VCaP (cell line): ENCODE measurements at regions not wholly inside any gene's neighbourhood (a gene's known extent, or its start where the extent isn't known, plus 50 kb on each side); places are given as distances from the start of the nearest gene placed in this dataset.

Experiments used
- H3K27ac ChIP-seq: fragments of 450-650 bp; 2 replicates; pipeline ENCODE4 v1.5.1; 2017
- TF ChIP-seq, protein P1 (sequence below): fragments of 450-650 bp; conservative IDR thresholded peaks from 2 replicates; pipeline ENCODE4 v1.5.1; 2017; ENCODE audit warnings: mild to moderate bottlenecking, moderate library complexity

DNA sequence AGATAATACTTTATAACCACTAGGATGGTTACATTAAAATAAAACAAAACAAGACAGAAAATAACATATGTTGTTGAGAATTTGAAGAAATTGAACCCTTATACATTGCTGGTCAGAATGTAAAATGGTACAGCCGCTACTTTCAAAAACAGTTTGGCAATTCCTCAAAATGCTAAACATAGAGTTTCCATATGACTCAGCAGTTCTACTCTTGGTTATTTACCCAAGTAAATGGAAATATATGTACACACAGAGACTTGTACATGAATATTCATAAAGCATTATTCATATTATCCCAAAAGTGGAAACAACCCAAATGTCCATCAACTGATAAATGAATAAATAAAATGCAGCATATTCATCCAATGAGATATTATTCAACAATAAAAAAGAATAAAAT is 92.5 kb upstream of the LRATD1 start:
- H3K27ac ChIP-seq: no peak overlapping the region
- TF ChIP-seq, protein P1, sequence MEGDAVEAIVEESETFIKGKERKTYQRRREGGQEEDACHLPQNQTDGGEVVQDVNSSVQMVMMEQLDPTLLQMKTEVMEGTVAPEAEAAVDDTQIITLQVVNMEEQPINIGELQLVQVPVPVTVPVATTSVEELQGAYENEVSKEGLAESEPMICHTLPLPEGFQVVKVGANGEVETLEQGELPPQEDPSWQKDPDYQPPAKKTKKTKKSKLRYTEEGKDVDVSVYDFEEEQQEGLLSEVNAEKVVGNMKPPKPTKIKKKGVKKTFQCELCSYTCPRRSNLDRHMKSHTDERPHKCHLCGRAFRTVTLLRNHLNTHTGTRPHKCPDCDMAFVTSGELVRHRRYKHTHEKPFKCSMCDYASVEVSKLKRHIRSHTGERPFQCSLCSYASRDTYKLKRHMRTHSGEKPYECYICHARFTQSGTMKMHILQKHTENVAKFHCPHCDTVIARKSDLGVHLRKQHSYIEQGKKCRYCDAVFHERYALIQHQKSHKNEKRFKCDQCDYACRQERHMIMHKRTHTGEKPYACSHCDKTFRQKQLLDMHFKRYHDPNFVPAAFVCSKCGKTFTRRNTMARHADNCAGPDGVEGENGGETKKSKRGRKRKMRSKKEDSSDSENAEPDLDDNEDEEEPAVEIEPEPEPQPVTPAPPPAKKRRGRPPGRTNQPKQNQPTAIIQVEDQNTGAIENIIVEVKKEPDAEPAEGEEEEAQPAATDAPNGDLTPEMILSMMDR: no peak

DNA sequence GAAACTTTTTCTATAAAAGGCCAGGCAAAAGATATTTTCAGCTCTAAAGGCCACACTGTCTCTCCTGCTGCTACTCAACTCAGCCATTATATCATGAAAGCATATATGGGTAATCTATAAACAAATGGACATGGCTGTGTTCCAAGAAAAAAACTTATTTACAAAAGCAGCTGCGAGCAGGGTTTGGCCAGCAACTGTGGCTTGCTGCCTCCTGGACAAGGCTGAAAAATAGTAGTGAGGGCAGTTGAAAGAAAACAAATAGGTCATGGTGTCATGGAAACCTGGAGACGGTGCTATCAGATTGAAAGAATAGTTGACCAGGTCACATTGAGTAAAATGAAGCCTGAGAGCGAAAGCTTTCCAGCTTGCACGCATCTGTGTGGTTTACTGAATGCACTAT is 89.2 kb upstream of the LRATD1 start:
- H3K27ac ChIP-seq: peak overlapping the region; percentile 65
- TF ChIP-seq, protein P1: no peak

DNA sequence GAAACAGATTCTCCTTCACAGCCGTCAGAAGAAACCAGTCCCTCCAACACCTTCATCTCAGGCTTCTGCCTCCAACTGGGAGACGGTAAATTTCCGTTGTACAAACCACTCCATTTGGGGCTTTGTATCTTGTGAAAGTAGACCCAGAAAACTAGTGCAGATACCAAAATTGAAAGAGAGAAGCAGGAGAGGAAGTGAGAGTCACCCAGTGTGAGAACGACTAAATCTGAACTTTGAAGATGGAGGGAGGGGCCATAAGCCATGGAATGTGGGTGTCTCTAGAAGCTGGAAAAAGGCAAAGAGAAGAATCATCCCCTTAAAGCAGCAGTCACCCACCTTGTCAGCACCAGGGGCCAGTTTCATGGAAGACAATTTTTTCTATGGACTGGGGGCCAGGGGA is 88.3 kb upstream of the LRATD1 start:
- TF ChIP-seq, protein P1: no peak
- peak overlapping the region; percentile 65; the same call in 1 of the 2 replicates for H3K27ac ChIP-seq

DNA sequence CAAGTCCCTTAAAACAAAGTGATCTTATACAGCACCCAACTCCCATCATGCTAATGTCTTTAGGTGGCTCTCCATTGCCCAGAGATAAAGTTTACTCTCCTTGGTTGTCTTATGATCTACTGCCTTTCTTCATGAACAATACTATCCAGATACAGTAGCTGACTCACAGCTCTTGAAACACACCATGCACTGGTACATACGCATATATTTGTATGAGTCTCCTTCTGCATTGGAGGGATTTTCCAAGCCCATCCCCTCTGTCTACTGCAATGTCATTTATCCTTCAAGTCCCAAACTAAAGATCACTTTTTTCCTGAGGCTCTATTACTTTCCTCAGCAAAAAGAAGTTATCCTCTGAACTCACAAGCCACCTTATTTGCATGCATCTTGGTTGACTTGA is 84.7 kb upstream of the LRATD1 start:
- no peak overlapping the region for H3K27ac ChIP-seq
- TF ChIP-seq, protein P1: no peak

DNA sequence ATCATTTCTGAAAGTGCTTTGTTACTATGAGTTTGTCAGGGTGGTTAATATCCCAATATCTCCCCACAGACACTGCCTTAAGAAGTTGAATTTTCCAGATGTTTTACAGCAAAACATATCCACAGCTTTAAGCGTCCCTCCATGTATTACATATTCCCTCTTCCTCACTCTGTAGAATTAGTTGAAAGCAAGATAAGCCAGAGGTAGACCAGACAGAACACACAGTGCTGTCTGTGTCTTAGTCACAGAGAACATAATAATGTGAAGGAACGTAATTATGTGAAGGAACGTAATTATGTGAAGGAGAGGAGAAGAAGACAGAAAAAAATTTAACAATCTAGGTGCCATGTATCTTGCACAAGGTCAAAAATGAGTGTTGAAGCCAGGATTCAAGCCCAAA is 81.9 kb upstream of the LRATD1 start:
- no peak overlapping the region for H3K27ac ChIP-seq
- TF ChIP-seq, protein P1: no peak

DNA sequence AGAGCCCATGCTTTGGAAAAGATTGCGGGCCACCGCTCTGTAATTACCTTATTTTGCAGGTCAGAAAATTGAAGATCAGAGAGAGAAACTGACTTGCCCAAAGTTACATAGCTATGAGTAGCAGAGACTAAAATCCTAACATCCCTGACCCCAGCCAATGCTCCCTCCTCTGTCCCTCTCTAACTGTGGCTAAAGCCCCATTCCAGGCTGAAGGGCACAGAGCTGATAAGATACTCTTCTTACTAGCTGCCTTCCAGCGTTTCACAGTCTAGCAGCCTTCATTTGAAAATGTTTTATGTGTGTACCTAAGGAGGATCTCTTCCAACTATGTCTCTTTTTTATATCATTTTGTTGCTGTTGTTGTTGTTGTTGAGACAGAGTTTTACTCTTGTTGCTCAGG is 81.4 kb upstream of the LRATD1 start:
- TF ChIP-seq, protein P1: no peak
- no peak overlapping the region for H3K27ac ChIP-seq

DNA sequence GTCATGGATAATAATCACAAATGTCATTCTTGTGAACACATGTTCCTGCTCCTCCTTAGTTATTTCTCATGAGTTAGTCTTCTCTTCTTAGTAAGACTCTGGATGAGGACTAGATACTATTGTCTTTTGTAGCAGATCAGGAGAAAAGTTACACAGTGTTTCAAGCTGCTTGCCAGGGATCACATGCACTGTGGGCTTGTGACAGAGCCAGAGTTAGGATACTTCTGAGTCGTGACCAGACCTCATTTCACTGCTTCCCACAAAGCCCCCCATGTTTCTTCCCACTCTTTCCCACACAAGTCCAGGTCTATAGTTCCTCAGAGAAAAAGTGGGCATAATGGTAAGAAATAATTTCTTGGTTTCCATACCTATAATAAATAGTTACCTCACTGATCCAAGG is 80.2 kb upstream of the LRATD1 start:
- TF ChIP-seq, protein P1: no peak
- H3K27ac ChIP-seq: no peak overlapping the region

DNA sequence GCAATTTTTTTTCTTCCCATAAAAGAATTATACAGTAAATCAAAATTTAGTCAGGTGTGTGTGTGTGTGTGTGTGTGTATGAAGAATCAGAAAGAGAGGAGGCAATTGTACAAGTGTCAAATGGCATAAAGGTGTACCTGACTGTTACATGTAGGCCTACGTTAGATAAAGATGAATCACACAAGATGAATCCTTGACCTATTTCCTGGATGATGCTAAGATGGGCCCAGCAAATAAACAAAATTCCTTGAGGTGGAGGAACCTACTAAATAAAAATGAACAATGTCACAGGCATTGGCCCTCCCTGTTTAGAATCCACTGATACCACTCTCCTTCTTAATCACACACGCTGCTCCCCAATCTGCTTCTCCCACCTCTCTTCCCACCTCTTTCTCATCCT is 79.7 kb upstream of the LRATD1 start:
- no peak overlapping the region for H3K27ac ChIP-seq
- TF ChIP-seq, protein P1: no peak
